Tibial nerve (tissue), 4 donors: ENCODE measurements at regions not wholly inside any gene's neighbourhood (a gene's known extent, or its start where the extent isn't known, plus 50 kb on each side); places are given as distances from the start of the nearest gene placed in this dataset.

Experiments used
- DNase-seq, 2 donors: peaks; one replicate each; pipeline ENCODE4 v3.0.0-alpha.2; 2019; ENCODE audit warnings: low spot score in 2 of 2
- H3K27ac ChIP-seq, 4 donors: fragments of 200-600 bp; sonication (generic) in 3 of 4; one replicate each; pipeline ENCODE4 v1.5.1; 2017 to 2019; ENCODE audit warnings: mild to moderate bottlenecking in 1 of 4
- H3K27me3 ChIP-seq, 2 donors: fragments of 200-600 bp; sonication (generic) in 1 of 2; one replicate each; pipeline versions ENCODE4 v1.5.1 to v1.6.0; 2017 to 2019
- H3K36me3 ChIP-seq, 3 donors: fragments of 200-600 bp; sonication (generic); one replicate each; pipeline ENCODE4 v1.5.1; 2018 to 2019
- H3K4me1 ChIP-seq, 4 donors: fragments of 200-600 bp; sonication (generic) in 3 of 4; one replicate each; pipeline ENCODE4 v1.5.1; 2017 to 2019
- H3K4me3 ChIP-seq, 4 donors: fragments of 200-600 bp; sonication (generic) in 3 of 4; one replicate each; pipeline ENCODE4 v1.5.1; 2017 to 2019; ENCODE audit warnings: mild to moderate bottlenecking in 1 of 4, moderate library complexity in 1 of 4
- H3K9me3 ChIP-seq, 4 donors: fragments of 200-600 bp; sonication (generic) in 3 of 4; one replicate each; pipeline ENCODE4 v1.5.1; 2017 to 2019
- EP300 ChIP-seq, 2 donors: sonication (generic); formaldehyde crosslinking; IDR thresholded peaks; one replicate each; pipeline ENCODE4 v1.6.1; 2017; ENCODE audit warnings: antibody characterized with exemption in 2 of 2, mild to moderate bottlenecking in 1 of 2
- POLR2A ChIP-seq, 2 donors: fragments of 450-650 bp; IDR thresholded peaks; one replicate each; pipeline ENCODE4 v1.6.1; 2017; ENCODE audit warnings: antibody characterized with exemption in 2 of 2, mild to moderate bottlenecking in 2 of 2, moderate library complexity in 2 of 2
- WGBS, 2 donors: methylation state at CpG; one replicate each; pipeline ENCODE4 v1.1.5; 2018; 5-methylcytosine and 5-hydroxymethylcytosine counted together
- TF ChIP-seq, protein P1 (sequence below), 5 experiments: fragments of 200-600 bp in 3 of 5; fragments of 450-650 bp in 2 of 5; sonication (generic) in 3 of 5; IDR thresholded peaks; one replicate each; pipeline ENCODE4 v1.5.1; 2016 to 2019; ENCODE audit warnings: antibody characterized with exemption in 5 of 5, mild to moderate bottlenecking in 3 of 5, moderate library complexity in 2 of 5

DNA sequence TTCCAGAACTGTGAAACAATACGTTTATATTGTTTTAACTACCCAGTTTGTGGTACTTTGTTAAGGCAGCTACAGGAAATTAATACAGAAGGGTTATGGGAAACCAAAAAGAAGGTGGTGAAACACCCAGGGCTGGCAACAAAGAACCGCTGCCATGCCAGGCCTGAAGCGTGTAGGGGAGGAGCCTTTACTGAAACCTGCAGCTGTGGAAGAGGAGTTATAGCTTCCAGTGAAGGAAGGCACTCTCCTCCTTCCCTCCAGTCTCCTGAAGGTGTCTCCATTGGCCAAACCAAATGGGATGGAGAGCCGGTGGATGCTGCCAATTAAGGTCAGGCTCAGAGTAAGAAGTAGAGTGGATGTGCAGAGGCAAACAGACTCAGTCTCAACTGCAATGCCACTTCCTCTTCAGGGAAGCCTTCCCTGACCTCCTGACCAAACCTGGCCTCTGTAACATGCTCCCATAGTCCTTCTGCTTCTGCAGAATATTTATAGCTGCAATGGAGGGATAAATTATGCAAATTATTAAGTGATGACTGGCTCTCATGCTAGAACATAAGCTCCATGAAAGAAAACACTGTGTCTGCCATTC, 168.3 kb downstream of the DAD1 start:
- Histone ChIP-seq H3K36me3 (no peaks in the 10 kb centered on the region), H3K4me1 (no peaks in the 10 kb centered on the region), H3K4me3 (no peak overlapping the region), H3K27me3 (no peaks in the 10 kb centered on the region), H3K9me3 (no peaks in the 10 kb centered on the region), H3K27ac (no peak overlapping the region)
- WGBS, 2 donors: 79 to 82% methylated on average over 4 of the region's 4 CpGs
- DNase-seq: no peak
- TF ChIP-seq POLR2A (IDR thresholded peaks at IDR 0.05): no peak
- TF ChIP-seq, protein P1, sequence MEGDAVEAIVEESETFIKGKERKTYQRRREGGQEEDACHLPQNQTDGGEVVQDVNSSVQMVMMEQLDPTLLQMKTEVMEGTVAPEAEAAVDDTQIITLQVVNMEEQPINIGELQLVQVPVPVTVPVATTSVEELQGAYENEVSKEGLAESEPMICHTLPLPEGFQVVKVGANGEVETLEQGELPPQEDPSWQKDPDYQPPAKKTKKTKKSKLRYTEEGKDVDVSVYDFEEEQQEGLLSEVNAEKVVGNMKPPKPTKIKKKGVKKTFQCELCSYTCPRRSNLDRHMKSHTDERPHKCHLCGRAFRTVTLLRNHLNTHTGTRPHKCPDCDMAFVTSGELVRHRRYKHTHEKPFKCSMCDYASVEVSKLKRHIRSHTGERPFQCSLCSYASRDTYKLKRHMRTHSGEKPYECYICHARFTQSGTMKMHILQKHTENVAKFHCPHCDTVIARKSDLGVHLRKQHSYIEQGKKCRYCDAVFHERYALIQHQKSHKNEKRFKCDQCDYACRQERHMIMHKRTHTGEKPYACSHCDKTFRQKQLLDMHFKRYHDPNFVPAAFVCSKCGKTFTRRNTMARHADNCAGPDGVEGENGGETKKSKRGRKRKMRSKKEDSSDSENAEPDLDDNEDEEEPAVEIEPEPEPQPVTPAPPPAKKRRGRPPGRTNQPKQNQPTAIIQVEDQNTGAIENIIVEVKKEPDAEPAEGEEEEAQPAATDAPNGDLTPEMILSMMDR (IDR thresholded peaks at IDR 0.05): no peak
- no peak for TF ChIP-seq EP300 (IDR thresholded peaks at IDR 0.05)

DNA sequence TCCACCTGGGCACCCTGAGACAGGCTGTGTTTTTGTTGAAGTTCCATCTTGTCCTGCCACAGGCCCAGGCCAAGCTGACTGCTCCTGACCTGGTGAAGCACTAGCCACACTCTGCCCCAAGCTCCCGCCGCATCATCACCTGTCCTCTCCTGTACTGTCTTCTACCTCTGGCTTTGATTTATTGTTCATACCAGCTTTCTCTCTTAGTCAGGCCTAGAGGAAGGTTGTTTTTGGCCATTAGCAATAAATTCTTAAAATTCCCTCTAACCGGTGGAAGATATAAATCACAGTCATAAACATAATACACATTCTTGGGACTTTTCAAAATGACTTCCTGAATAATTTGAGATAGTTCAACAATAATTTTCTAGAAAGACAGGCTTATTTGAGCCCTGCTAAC, 169.4 kb downstream of the DAD1 start:
- Histone ChIP-seq H3K27me3 (no peaks in the 10 kb centered on the region), H3K36me3 (no peaks in the 10 kb centered on the region), H3K4me3 (no peak overlapping the region), H3K9me3 (no peaks in the 10 kb centered on the region), H3K4me1 (no peaks in the 10 kb centered on the region), H3K27ac (no peak overlapping the region)
- TF ChIP-seq, protein P1 (IDR thresholded peaks at IDR 0.05): no peak
- TF ChIP-seq POLR2A (IDR thresholded peaks at IDR 0.05): no peak
- TF ChIP-seq EP300 (IDR thresholded peaks at IDR 0.05): no peak
- 71 to 74% methylated on average over 3 of the region's 3 CpGs for WGBS, 2 donors
- no peak for DNase-seq

- H3K9me3 ChIP-seq: no peaks in the 10 kb centered on the region
- WGBS, 2 donors: 52 to 55% methylated on average over 5 of the region's 5 CpGs
Observed at GRCh38 chr14:22418631-22419030, 170.4 kb downstream of the DAD1 start.

GRCh38 chr14:22417914-22418313, 171.1 kb downstream of the DAD1 start:
- Histone ChIP-seq H3K4me1 (no peaks in the 10 kb centered on the region), H3K4me3 (no peak overlapping the region), H3K36me3 (no peaks in the 10 kb centered on the region), H3K9me3 (no peaks in the 10 kb centered on the region), H3K27ac (no peak overlapping the region), H3K27me3 (no peaks in the 10 kb centered on the region)
- no peak for DNase-seq
- WGBS, 2 donors: 85 to 87% methylated on average over 5 of the region's 5 CpGs
- no peak for TF ChIP-seq EP300 (IDR thresholded peaks at IDR 0.05)
- TF ChIP-seq POLR2A (IDR thresholded peaks at IDR 0.05): no peak
- TF ChIP-seq, protein P1 (IDR thresholded peaks at IDR 0.05): no peak

More at GRCh38 chr14:22418631-22419030, 170.4 kb downstream of the DAD1 start:
- TF ChIP-seq, protein P1 (IDR thresholded peaks at IDR 0.05): no peak
- TF ChIP-seq POLR2A (IDR thresholded peaks at IDR 0.05) (no peak), EP300 (IDR thresholded peaks at IDR 0.05) (no peak)
- no peaks in the 10 kb centered on the region for H3K27me3 ChIP-seq
- no peaks in the 10 kb centered on the region for H3K36me3 ChIP-seq
- H3K4me1 ChIP-seq: no peaks in the 10 kb centered on the region
- H3K4me3 ChIP-seq: no peak overlapping the region
- no peak for DNase-seq
- no peak overlapping the region for H3K27ac ChIP-seq

DNA sequence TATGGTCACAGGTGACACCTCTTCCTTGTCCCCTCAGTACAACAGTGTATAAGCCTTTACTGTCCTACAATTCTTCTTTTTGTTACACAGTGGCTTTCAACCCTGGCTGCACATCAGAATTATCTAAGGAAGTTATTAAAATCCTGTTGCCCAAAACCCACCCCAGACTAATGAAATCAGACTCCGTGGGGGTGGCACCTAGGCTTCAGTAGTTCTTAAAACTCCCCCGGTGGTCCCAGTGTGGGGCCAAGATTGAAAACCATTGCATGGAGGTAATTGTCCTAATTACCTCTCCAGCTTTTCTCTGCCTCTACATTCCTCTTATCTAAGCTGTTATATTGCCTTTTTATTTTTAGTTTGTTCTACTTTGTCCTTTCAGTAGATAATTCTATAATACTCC, 172.8 kb downstream of the DAD1 start:
- no peak for DNase-seq
- Histone ChIP-seq H3K4me3 (no peak overlapping the region), H3K36me3 (no peaks in the 10 kb centered on the region), H3K27me3 (no peaks in the 10 kb centered on the region), H3K4me1 (no peaks in the 10 kb centered on the region), H3K9me3 (no peaks in the 10 kb centered on the region), H3K27ac (no peak overlapping the region)
- TF ChIP-seq POLR2A (IDR thresholded peaks at IDR 0.05): no peak
- 47 to 54% methylated on average over 2 of the region's 2 CpGs for WGBS, 2 donors

- Histone ChIP-seq H3K9me3 (no peaks in the 10 kb centered on the region), H3K4me3 (no peak overlapping the region), H3K27ac (no peak overlapping the region), H3K4me1 (no peaks in the 10 kb centered on the region), H3K36me3 (no peaks in the 10 kb centered on the region), H3K27me3 (no peaks in the 10 kb centered on the region)
- WGBS, 2 donors: 89 to 100% methylated on average over 1 of the region's 1 CpG
- TF ChIP-seq, protein P1 (IDR thresholded peaks at IDR 0.05): no peak
- TF ChIP-seq POLR2A (IDR thresholded peaks at IDR 0.05) (no peak), EP300 (IDR thresholded peaks at IDR 0.05) (no peak)
- no peak for DNase-seq
Observed at GRCh38 chr14:22415605-22415959, 173.4 kb downstream of the DAD1 start.
